HG03442 (cell line): ENCODE measurements at regions not wholly inside any gene's neighbourhood (a gene's known extent, or its start where the extent isn't known, plus 50 kb on each side); places are given as distances from the start of the nearest gene placed in this dataset.

ENCODE experiments used
- ATAC-seq: cut with Tn5 transposase; IDR thresholded peaks from one replicate; pipeline ENCODE4 v1.9.1; 2021; ENCODE audit warnings: mild to moderate bottlenecking, moderate library complexity; ENCODE audit not compliant: unreplicated experiment

GRCh38 chr3:153714588-153715290 is 406.5 kb upstream of the ARHGEF26 start:
- ATAC-seq: no peak

GRCh38 chr3:153722157-153722556 is 399.0 kb upstream of the ARHGEF26 start:
- no peak for ATAC-seq

- ATAC-seq: no peak
These were observed 390.1 kb upstream of the ARHGEF26 start for GRCh38 chr3:153731071-153731470.

- ATAC-seq: no peak
These were observed 386.2 kb upstream of the ARHGEF26 start for GRCh38 chr3:153734777-153735551.

- no peak for ATAC-seq
These were observed 381.1 kb upstream of the ARHGEF26 start for GRCh38 chr3:153740109-153740508.

GRCh38 chr3:153744889-153745288 is 376.3 kb upstream of the ARHGEF26 start:
- no peak for ATAC-seq

GRCh38 chr3:153746211-153746610 is 375.0 kb upstream of the ARHGEF26 start:
- ATAC-seq: no peak

- ATAC-seq: no peak
These were observed 372.1 kb upstream of the ARHGEF26 start for GRCh38 chr3:153749070-153749610.

GRCh38 chr3:153752405-153753027 is 368.7 kb upstream of the ARHGEF26 start:
- ATAC-seq: no peak

- ATAC-seq: no peak
These were observed 368.2 kb upstream of the ARHGEF26 start for GRCh38 chr3:153753035-153753434.

GRCh38 chr3:153756816-153757215 is 364.4 kb upstream of the ARHGEF26 start:
- no peak for ATAC-seq

- no peak for ATAC-seq
These were observed 363.4 kb upstream of the ARHGEF26 start for GRCh38 chr3:153757839-153758238.

GRCh38 chr3:153760948-153761347 is 360.2 kb upstream of the ARHGEF26 start:
- ATAC-seq: no peak

- ATAC-seq: no peak
These were observed 358.6 kb upstream of the ARHGEF26 start for GRCh38 chr3:153762411-153763235.

- ATAC-seq: peak; percentile 8
These were observed 353.3 kb upstream of the ARHGEF26 start for GRCh38 chr3:153767601-153768560.

- peak; percentile 97 for ATAC-seq
These were observed 352.4 kb upstream of the ARHGEF26 start for GRCh38 chr3:153768561-153769469.

GRCh38 chr3:153783106-153783505 is 338.1 kb upstream of the ARHGEF26 start:
- no peak for ATAC-seq

GRCh38 chr3:153783741-153784480 is 337.3 kb upstream of the ARHGEF26 start:
- ATAC-seq: no peak
